ENCODE measurements at regions not wholly inside any gene's neighbourhood (a gene's known extent, or its start where the extent isn't known, plus 50 kb on each side); places are given as distances from the start of the nearest gene placed in this dataset.

- intact Hi-C loops (cut with micrococcal nuclease) (no loop called here), dilution Hi-C loops (cut with MboI; ENCODE audit: extremely low pct_ligation_motif_present, low sequenced_read_pairs) (no loop called here)
- H3K4me3 ChIP-seq (replicated peaks in 1 of 3; ENCODE audit: insufficient read depth in 1 of 3, low read depth in 1 of 3, low read length in 3 of 3), result no peak overlapping the region
- no peak for DNase-seq (ENCODE audit: low read depth, low spot score)
- H3K9me3 ChIP-seq (replicated peaks; ENCODE audit: control insufficient read depth, insufficient read depth, low read length), result no peaks in the 10 kb centered on the region
- no peaks in the 10 kb centered on the region for H3K36me3 ChIP-seq (ENCODE audit: control insufficient read depth in 2 of 2, extremely low read depth in 1 of 2, insufficient read depth in 2 of 2, low read length in 2 of 2)
- FAIRE-seq, result no peak
- H3K27me3 ChIP-seq (ENCODE audit: control insufficient read depth in 2 of 2, insufficient read depth in 2 of 2, low read length in 2 of 2), result peaks cover 1 to 2% of the 10 kb centered on the region in 2 experiments
- H2AFZ ChIP-seq (ENCODE audit: low read depth, low read length), result no peak overlapping the region
- no peaks in the 10 kb centered on the region for H3K9me1 ChIP-seq (replicated peaks; ENCODE audit: control insufficient read depth, extremely low read depth, insufficient read depth, low read length)
- no peaks in the 10 kb centered on the region for H4K20me1 ChIP-seq (replicated peaks; ENCODE audit: control insufficient read depth, extremely low read depth, insufficient read depth, low read length)
- H3K4me2 ChIP-seq (ENCODE audit: insufficient read depth, low read length), result no peak overlapping the region
- no peak overlapping the region for H3K9ac ChIP-seq (replicated peaks; ENCODE audit: extremely low read depth, insufficient read depth, low read length)
- no peak for TF ChIP-seq GATA2 (IDR thresholded peaks at IDR 0.05; ENCODE audit: insufficient read depth, insufficient read length, low read depth, low read length)
- no peak for TF ChIP-seq MAX (IDR thresholded peaks at IDR 0.05; ENCODE audit: insufficient read depth, insufficient read length)
- no peak for TF ChIP-seq POLR2A (IDR thresholded peaks at IDR 0.05; ENCODE audit: low read depth, low read length)
- TF ChIP-seq JUN (IDR thresholded peaks at IDR 0.05; ENCODE audit: borderline replicate concordance, insufficient read depth, insufficient read length, low read depth), result no peak
- no peak for TF ChIP-seq EZH2 (IDR thresholded peaks at IDR 0.05; ENCODE audit: borderline replicate concordance, low read depth, low read length, severe bottlenecking)
- TF ChIP-seq CTCF (IDR thresholded peaks at IDR 0.05; ENCODE audit: extremely low read depth in 1 of 2, insufficient read depth in 1 of 2, low read depth in 1 of 2, low read length in 2 of 2), result no peak
- POLR2A ChIA-PET, result no interaction called here
- H3K4me1 ChIP-seq (ENCODE audit: control insufficient read depth, extremely low read depth, insufficient read depth, low read length), result no peaks in the 10 kb centered on the region
- no TSS peak for BruUV-seq (replicated peaks)
- CTCF ChIA-PET, result no interaction called here
- H3K79me2 ChIP-seq (ENCODE audit: control insufficient read depth, insufficient read depth, low read length), result no peaks in the 10 kb centered on the region
- H3K27ac ChIP-seq (ENCODE audit: insufficient read depth, low read depth, low read length), result no peak overlapping the region
Measured at GRCh38 chr9:71589612-71590011, 178.7 kb downstream of the CEMIP2 start.

Measured in endothelial cell of umbilical vein (primary cell).